Neural progenitor cell (in vitro differentiated cells): ENCODE measurements at regions not wholly inside any gene's neighbourhood (a gene's known extent, or its start where the extent isn't known, plus 50 kb on each side); places are given as distances from the start of the nearest gene placed in this dataset.

Experiments
- DNase-seq: peaks from one replicate; pipeline ENCODE4 v3.0.0-alpha.2; 2016; ENCODE audit warnings: low spot score
- H2AFZ ChIP-seq: fragments of 200-600 bp; sonication (generic); replicated peaks from 2 replicates; pipeline ENCODE4 v1.6.1; 2016; ENCODE audit warnings: antibody characterized with exemption
- H3F3A ChIP-seq: fragments of 200-600 bp; sonication (generic); 2 replicates; pipeline ENCODE4 v1.6.1; 2016; ENCODE audit warnings: antibody characterized with exemption, low read depth
- H3K27ac ChIP-seq: fragments of 200-600 bp; sonication (generic); 2 replicates; pipeline ENCODE4 v1.5.1; 2016; ENCODE audit warnings: mild to moderate bottlenecking
- H3K27me3 ChIP-seq: fragments of 200-600 bp; sonication (generic); 2 replicates; pipeline ENCODE4 v1.6.1; 2016; ENCODE audit warnings: mild to moderate bottlenecking, moderate library complexity
- H3K36me3 ChIP-seq: fragments of 200-600 bp; sonication (generic); 2 replicates; pipeline ENCODE4 v1.5.1; 2016
- H3K4me1 ChIP-seq: fragments of 200-600 bp; sonication (generic); 2 replicates; pipeline ENCODE4 v1.6.1; 2016; ENCODE audit warnings: mixed run types
- H3K4me2 ChIP-seq: fragments of 200-600 bp; sonication (generic); 2 replicates; pipeline ENCODE4 v1.6.1; 2016
- H3K4me3 ChIP-seq: fragments of 200-600 bp; sonication (generic); 2 replicates; pipeline ENCODE4 v1.5.1; 2016
- H3K79me2 ChIP-seq: fragments of 200-600 bp; sonication (generic); 2 replicates; pipeline ENCODE4 v1.6.1; 2016; ENCODE audit warnings: low read depth
- H3K9ac ChIP-seq: fragments of 200-600 bp; sonication (generic); 2 replicates; pipeline ENCODE4 v1.6.1; 2016
- H3K9me3 ChIP-seq: fragments of 200-600 bp; sonication (generic); 2 replicates; pipeline ENCODE4 v1.5.1; 2016; ENCODE audit warnings: low read depth
- H4K20me1 ChIP-seq: fragments of 200-600 bp; sonication (generic); 2 replicates; pipeline ENCODE4 v1.6.1; 2016; ENCODE audit warnings: low read depth
- H3K27ac Mint-ChIP-seq: 3 replicates; pipeline ENCODE4 v1.8.0; 2021; ENCODE audit warnings: mixed read lengths
- H3K27me3 Mint-ChIP-seq: 2 replicates; pipeline ENCODE4 v1.8.0; 2022; ENCODE audit warnings: low read depth, mild to moderate bottlenecking, inconsistent platforms, moderate library complexity, mixed read lengths; ENCODE audit not compliant: insufficient read depth
- H3K36me3 Mint-ChIP-seq: 3 replicates; pipeline ENCODE4 v1.8.0; 2021; ENCODE audit warnings: mixed read lengths
- H3K4me1 Mint-ChIP-seq: 3 replicates; pipeline ENCODE4 v1.8.0; 2021; ENCODE audit warnings: mixed read lengths
- H3K4me3 Mint-ChIP-seq: 3 replicates; pipeline ENCODE4 v1.8.0; 2021; ENCODE audit warnings: mild to moderate bottlenecking, moderate library complexity, mixed read lengths
- H3K9me3 Mint-ChIP-seq: 3 replicates; pipeline ENCODE4 v1.8.0; 2020; ENCODE audit warnings: mixed read lengths
- CTCF ChIP-seq: fragments of 200-600 bp; sonication (generic); IDR thresholded peaks from 2 replicates; pipeline ENCODE4 v1.5.1; 2017; ENCODE audit warnings: antibody characterized with exemption, mild to moderate bottlenecking
- EZH2 ChIP-seq: fragments of 200-600 bp; sonication (generic); IDR thresholded peaks from 2 replicates; pipeline ENCODE4 v1.6.1; 2017; ENCODE audit warnings: antibody characterized with exemption, mild to moderate bottlenecking, moderate library complexity
- EZH2phosphoT487 ChIP-seq: fragments of 200-600 bp; sonication (generic); IDR thresholded peaks from 2 replicates; pipeline ENCODE4 v1.6.1; 2017; ENCODE audit warnings: antibody characterized with exemption

GRCh38 chr5:96072791-96073165 is 111.1 kb upstream of the ELL2 start:
- no peak overlapping the region for H3K9ac ChIP-seq

GRCh38 chr5:96072138-96072790 is 110.6 kb upstream of the ELL2 start:
- no peaks in the 10 kb centered on the region for H3K36me3 ChIP-seq
- no peak overlapping the region for H3K4me2 ChIP-seq
- no peaks in the 10 kb centered on the region for H3K79me2 ChIP-seq
- Mint-ChIP-seq H3K9me3 (no peaks in the 10 kb centered on the region), H3K27ac (no peak overlapping the region), H3K36me3 (no peaks in the 10 kb centered on the region), H3K27me3 (no peaks in the 10 kb centered on the region), H3K4me1 (peaks cover 6% of the 10 kb centered on the region), H3K4me3 (no peak overlapping the region)
- H3F3A ChIP-seq, result no peaks in the 10 kb centered on the region
- no peaks in the 10 kb centered on the region for H4K20me1 ChIP-seq
- TF ChIP-seq EZH2 (no peak), CTCF (no peak), EZH2phosphoT487 (no peak)
- no peak overlapping the region for H3K9ac ChIP-seq
- H3K27ac ChIP-seq, result no peak overlapping the region
- no peaks in the 10 kb centered on the region for H3K9me3 ChIP-seq
- no peak overlapping the region for H3K4me3 ChIP-seq
- DNase-seq, result no peak
- no peak overlapping the region for H2AFZ ChIP-seq
- no peaks in the 10 kb centered on the region for H3K27me3 ChIP-seq
- no peaks in the 10 kb centered on the region for H3K4me1 ChIP-seq

More at GRCh38 chr5:96072791-96073165, 111.1 kb upstream of the ELL2 start:
- no peak overlapping the region for H2AFZ ChIP-seq
- H4K20me1 ChIP-seq, result no peaks in the 10 kb centered on the region
- H3K4me3 Mint-ChIP-seq, result no peak overlapping the region
- no peak overlapping the region for H3K4me3 ChIP-seq
- H3F3A ChIP-seq, result no peaks in the 10 kb centered on the region
- peaks cover 3% of the 10 kb centered on the region for H3K4me1 Mint-ChIP-seq
- no peaks in the 10 kb centered on the region for H3K27me3 Mint-ChIP-seq
- H3K4me1 ChIP-seq, result no peaks in the 10 kb centered on the region
- H3K9me3 Mint-ChIP-seq, result no peaks in the 10 kb centered on the region
- H3K9me3 ChIP-seq, result no peaks in the 10 kb centered on the region
- TF ChIP-seq EZH2phosphoT487, result no peak
- TF ChIP-seq EZH2, result no peak
- no peak for TF ChIP-seq CTCF
- no peak overlapping the region for H3K27ac Mint-ChIP-seq
- no peak overlapping the region for H3K4me2 ChIP-seq
- H3K79me2 ChIP-seq, result no peaks in the 10 kb centered on the region
- no peaks in the 10 kb centered on the region for H3K27me3 ChIP-seq
- no peaks in the 10 kb centered on the region for H3K36me3 ChIP-seq
- H3K27ac ChIP-seq, result no peak overlapping the region
- DNase-seq, result no peak
- H3K36me3 Mint-ChIP-seq, result no peaks in the 10 kb centered on the region

- Mint-ChIP-seq H3K9me3 (no peaks in the 10 kb centered on the region), H3K27me3 (no peaks in the 10 kb centered on the region), H3K27ac (no peak overlapping the region), H3K4me1 (peaks cover 12% of the 10 kb centered on the region), H3K36me3 (no peaks in the 10 kb centered on the region), H3K4me3 (no peak overlapping the region)
- DNase-seq, result no peak
- no peaks in the 10 kb centered on the region for H3K9me3 ChIP-seq
- peaks cover 5% of the 10 kb centered on the region for H4K20me1 ChIP-seq
- no peak overlapping the region for H3K9ac ChIP-seq
- no peaks in the 10 kb centered on the region for H3K36me3 ChIP-seq
- H3K4me1 ChIP-seq, result peaks cover 13% of the 10 kb centered on the region
- no peak overlapping the region for H3K27ac ChIP-seq
- H3K4me2 ChIP-seq, result no peak overlapping the region
- H3K4me3 ChIP-seq, result no peak overlapping the region
- no peaks in the 10 kb centered on the region for H3K79me2 ChIP-seq
- H3F3A ChIP-seq, result peaks cover 6% of the 10 kb centered on the region
- no peak overlapping the region for H2AFZ ChIP-seq
- TF ChIP-seq CTCF (no peak), EZH2phosphoT487 (no peak)
- no peaks in the 10 kb centered on the region for H3K27me3 ChIP-seq
Observed at GRCh38 chr5:96070622-96071225, 109.1 kb upstream of the ELL2 start.
